ENCODE measurements at regions not wholly inside any gene's neighbourhood (a gene's known extent, or its start where the extent isn't known, plus 50 kb on each side); places are given as distances from the start of the nearest gene placed in this dataset.

DNA sequence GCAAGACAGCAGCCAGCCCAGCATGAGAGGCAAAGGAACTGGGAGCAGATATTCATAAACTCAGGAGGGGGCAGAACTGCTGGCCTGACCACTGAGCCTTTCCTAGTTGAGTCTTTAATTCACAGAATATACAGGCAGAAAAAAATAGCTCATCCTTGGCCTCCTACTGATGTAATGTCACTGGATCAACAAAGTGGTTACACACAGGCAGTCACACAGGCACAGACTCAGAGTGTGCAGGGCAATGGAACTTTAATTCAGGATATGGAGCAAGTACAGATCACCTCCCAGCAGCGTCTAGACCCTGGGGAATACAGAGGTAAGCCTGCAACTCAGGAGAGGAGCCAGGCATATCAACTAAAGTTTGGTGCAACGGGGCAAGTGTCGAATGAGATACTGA is 75.4 kb downstream of the TNP1 start:
- Histone ChIP-seq H4K20me1 (ENCODE audit: control insufficient read depth, extremely low read depth, insufficient read depth, low read length) (no peaks in the 10 kb centered on the region), H3K4me2 (ENCODE audit: control insufficient read depth, extremely low read depth, insufficient read depth, low read depth, low read length) (no peak overlapping the region), H3K9me1 (ENCODE audit: control insufficient read depth, extremely low read depth, insufficient read depth, low read length) (no peaks in the 10 kb centered on the region), H3K4me3 (ENCODE audit: control insufficient read depth in 2 of 3, extremely low read depth in 1 of 3, insufficient read depth in 2 of 3, low read depth in 1 of 3, low read length in 3 of 3) (no peak overlapping the region), H3K9me3 (ENCODE audit: control insufficient read depth, low read depth, low read length) (no peaks in the 10 kb centered on the region), H3K4me1 (ENCODE audit: control insufficient read depth, extremely low read depth, insufficient read depth, low read length) (no peaks in the 10 kb centered on the region), H3K9ac (ENCODE audit: control insufficient read depth, extremely low read depth, insufficient read depth, low read length) (no peak overlapping the region), H3K27ac (ENCODE audit: control insufficient read depth, insufficient read depth, low read length) (no peak overlapping the region), H3K27me3 (ENCODE audit: control insufficient read depth, extremely low read depth, insufficient read depth, low read length) (no peaks in the 10 kb centered on the region), H2AFZ (ENCODE audit: control insufficient read depth, low read length) (no peak overlapping the region), H3K79me2 (ENCODE audit: control insufficient read depth, insufficient read depth, low read length) (no peaks in the 10 kb centered on the region), H3K36me3 (ENCODE audit: control insufficient read depth in 2 of 2, extremely low read depth in 1 of 2, insufficient read depth in 2 of 2, low read length in 2 of 2) (no peaks in the 10 kb centered on the region)
- TF ChIP-seq, protein P1, sequence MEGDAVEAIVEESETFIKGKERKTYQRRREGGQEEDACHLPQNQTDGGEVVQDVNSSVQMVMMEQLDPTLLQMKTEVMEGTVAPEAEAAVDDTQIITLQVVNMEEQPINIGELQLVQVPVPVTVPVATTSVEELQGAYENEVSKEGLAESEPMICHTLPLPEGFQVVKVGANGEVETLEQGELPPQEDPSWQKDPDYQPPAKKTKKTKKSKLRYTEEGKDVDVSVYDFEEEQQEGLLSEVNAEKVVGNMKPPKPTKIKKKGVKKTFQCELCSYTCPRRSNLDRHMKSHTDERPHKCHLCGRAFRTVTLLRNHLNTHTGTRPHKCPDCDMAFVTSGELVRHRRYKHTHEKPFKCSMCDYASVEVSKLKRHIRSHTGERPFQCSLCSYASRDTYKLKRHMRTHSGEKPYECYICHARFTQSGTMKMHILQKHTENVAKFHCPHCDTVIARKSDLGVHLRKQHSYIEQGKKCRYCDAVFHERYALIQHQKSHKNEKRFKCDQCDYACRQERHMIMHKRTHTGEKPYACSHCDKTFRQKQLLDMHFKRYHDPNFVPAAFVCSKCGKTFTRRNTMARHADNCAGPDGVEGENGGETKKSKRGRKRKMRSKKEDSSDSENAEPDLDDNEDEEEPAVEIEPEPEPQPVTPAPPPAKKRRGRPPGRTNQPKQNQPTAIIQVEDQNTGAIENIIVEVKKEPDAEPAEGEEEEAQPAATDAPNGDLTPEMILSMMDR (optimal IDR thresholded peaks at IDR 0.05 in 1 of 3, IDR thresholded peaks at IDR 0.05 in 1 of 3, conservative IDR thresholded peaks at IDR 0.05 in 1 of 3; ENCODE audit: extremely low read depth in 1 of 3, insufficient read depth in 2 of 3, low read length in 3 of 3) = no peak
- TF ChIP-seq EZH2 (IDR thresholded peaks at IDR 0.05; ENCODE audit: low read length) = no peak
- FAIRE-seq (no peak), DNase-seq (ENCODE audit: low read depth, low spot score) (no peak)
- dilution Hi-C loops (cut with MboI; ENCODE audit: extremely low pct_ligation_motif_present, low sequenced_read_pairs) = no loop called here

- no peaks in the 10 kb centered on the region for H3K9me1 ChIP-seq (ENCODE audit: control insufficient read depth, extremely low read depth, insufficient read depth, low read length)
- H3K36me3 ChIP-seq (ENCODE audit: control insufficient read depth in 2 of 2, extremely low read depth in 1 of 2, insufficient read depth in 2 of 2, low read length in 2 of 2) = no peaks in the 10 kb centered on the region
- FAIRE-seq = no peak
- H3K79me2 ChIP-seq (ENCODE audit: control insufficient read depth, insufficient read depth, low read length) = no peaks in the 10 kb centered on the region
- H3K4me2 ChIP-seq (ENCODE audit: control insufficient read depth, extremely low read depth, insufficient read depth, low read depth, low read length) = no peak overlapping the region
- no peaks in the 10 kb centered on the region for H3K4me1 ChIP-seq (ENCODE audit: control insufficient read depth, extremely low read depth, insufficient read depth, low read length)
- TF ChIP-seq, protein P1 (optimal IDR thresholded peaks at IDR 0.05 in 1 of 3, IDR thresholded peaks at IDR 0.05 in 1 of 3, conservative IDR thresholded peaks at IDR 0.05 in 1 of 3; ENCODE audit: extremely low read depth in 1 of 3, insufficient read depth in 2 of 3, low read length in 3 of 3) = no peak
- no peak for TF ChIP-seq EZH2 (IDR thresholded peaks at IDR 0.05; ENCODE audit: low read length)
- no peak overlapping the region for H3K27ac ChIP-seq (ENCODE audit: control insufficient read depth, insufficient read depth, low read length)
- no peak overlapping the region for H3K9ac ChIP-seq (ENCODE audit: control insufficient read depth, extremely low read depth, insufficient read depth, low read length)
- H3K9me3 ChIP-seq (ENCODE audit: control insufficient read depth, low read depth, low read length) = no peaks in the 10 kb centered on the region
- H3K4me3 ChIP-seq (ENCODE audit: control insufficient read depth in 2 of 3, extremely low read depth in 1 of 3, insufficient read depth in 2 of 3, low read depth in 1 of 3, low read length in 3 of 3) = no peak overlapping the region
- DNase-seq (ENCODE audit: low read depth, low spot score) = no peak
- no peak overlapping the region for H2AFZ ChIP-seq (ENCODE audit: control insufficient read depth, low read length)
- H3K27me3 ChIP-seq (ENCODE audit: control insufficient read depth, extremely low read depth, insufficient read depth, low read length) = no peaks in the 10 kb centered on the region
- no peaks in the 10 kb centered on the region for H4K20me1 ChIP-seq (ENCODE audit: control insufficient read depth, extremely low read depth, insufficient read depth, low read length)
- dilution Hi-C loops (cut with MboI; ENCODE audit: extremely low pct_ligation_motif_present, low sequenced_read_pairs) = no loop called here
Measured at GRCh38 chr2:216781709-216782108, 78.2 kb downstream of the TNP1 start.
